Vagina (tissue), 2 donors: ENCODE measurements at regions not wholly inside any gene's neighbourhood (a gene's known extent, or its start where the extent isn't known, plus 50 kb on each side); places are given as distances from the start of the nearest gene placed in this dataset.

Source experiments
- DNase-seq, 2 donors: peaks; one replicate each; pipeline ENCODE4 v3.0.0-alpha.2; 2017; ENCODE audit errors: extremely low spot score in 2 of 2
- H3K27ac ChIP-seq: fragments of 200-600 bp; sonication (generic); one replicate; pipeline ENCODE4 v1.5.1; 2019
- H3K27me3 ChIP-seq: fragments of 200-600 bp; sonication (generic); one replicate; pipeline ENCODE4 v1.5.1; 2019
- H3K36me3 ChIP-seq, 2 donors: fragments of 200-600 bp; sonication (generic); one replicate each; pipeline ENCODE4 v1.5.1; 2017 to 2019
- H3K4me1 ChIP-seq: fragments of 200-600 bp; sonication (generic); one replicate; pipeline ENCODE4 v1.5.1; 2019
- H3K4me3 ChIP-seq, 2 donors: fragments of 200-600 bp; sonication (generic); 1 replicate in 1 of 2; 2 replicates in 1 of 2; pipeline ENCODE4 v1.5.1; 2016 to 2019
- H3K9me3 ChIP-seq: fragments of 200-600 bp; sonication (generic); one replicate; pipeline ENCODE4 v1.5.1; 2019
- CTCF ChIP-seq, 3 experiments: fragments of 450-650 bp in 2 of 3; fragments of 200-600 bp in 1 of 3; sonication (generic) in 1 of 3; IDR thresholded peaks; one replicate each; pipeline ENCODE4 v1.5.1; 2017 to 2019; ENCODE audit warnings: antibody characterized with exemption in 3 of 3, mild to moderate bottlenecking in 2 of 3, moderate library complexity in 2 of 3
- POLR2A ChIP-seq, 2 donors: fragments of 450-650 bp; IDR thresholded peaks; one replicate each; pipeline ENCODE4 v1.6.1; 2017; ENCODE audit warnings: antibody characterized with exemption in 2 of 2, mild to moderate bottlenecking in 2 of 2, moderate library complexity in 2 of 2
- POLR2AphosphoS5 ChIP-seq, 2 donors: sonication (generic); formaldehyde crosslinking; IDR thresholded peaks; one replicate each; pipeline ENCODE4 v1.9.0; 2017; ENCODE audit warnings: antibody characterized with exemption in 2 of 2, mild to moderate bottlenecking in 2 of 2, low read depth in 1 of 2; ENCODE audit not compliant: insufficient read depth in 1 of 2
- intact Hi-C: fragments of 100-400 bp; cut with DNase I; formaldehyde crosslinking; loops from one replicate; pipeline ENCODE4 v1.15.1; 2023

- H3K36me3 ChIP-seq: no peaks in the 10 kb centered on the region
- H3K9me3 ChIP-seq: no peaks in the 10 kb centered on the region
- no peaks in the 10 kb centered on the region for H3K4me1 ChIP-seq
- H3K27me3 ChIP-seq: no peaks in the 10 kb centered on the region
- intact Hi-C loops: no loop called here
- no peak overlapping the region for H3K4me3 ChIP-seq
- no peak overlapping the region for H3K27ac ChIP-seq
- no peak for DNase-seq
- TF ChIP-seq POLR2AphosphoS5 (IDR thresholded peaks at IDR 0.05; ENCODE audit: insufficient read depth in 1 of 2, low read depth in 1 of 2) (no peak), POLR2A (IDR thresholded peaks at IDR 0.05) (no peak), CTCF (IDR thresholded peaks at IDR 0.05) (no peak)
Measured at GRCh38 chr4:43993196-43993902, 455.3 kb downstream of the KCTD8 start.

GRCh38 chr4:43999669-44000068 lies 448.9 kb downstream of the KCTD8 start:
- Histone ChIP-seq H3K36me3 (no peaks in the 10 kb centered on the region), H3K27ac (no peak overlapping the region), H3K9me3 (no peaks in the 10 kb centered on the region), H3K4me1 (no peaks in the 10 kb centered on the region), H3K27me3 (no peaks in the 10 kb centered on the region), H3K4me3 (no peak overlapping the region)
- DNase-seq: no peak
- TF ChIP-seq CTCF (IDR thresholded peaks at IDR 0.05): no peak
- TF ChIP-seq POLR2A (IDR thresholded peaks at IDR 0.05): no peak
- TF ChIP-seq POLR2AphosphoS5 (IDR thresholded peaks at IDR 0.05; ENCODE audit: insufficient read depth in 1 of 2, low read depth in 1 of 2): no peak
- intact Hi-C loops: no loop called here

GRCh38 chr4:44002368-44002767 lies 446.2 kb downstream of the KCTD8 start:
- H3K4me3 ChIP-seq: no peak overlapping the region
- TF ChIP-seq CTCF (IDR thresholded peaks at IDR 0.05) (no peak), POLR2A (IDR thresholded peaks at IDR 0.05) (no peak), POLR2AphosphoS5 (IDR thresholded peaks at IDR 0.05; ENCODE audit: insufficient read depth in 1 of 2, low read depth in 1 of 2) (no peak)

GRCh38 chr4:44016570-44017421 lies 431.8 kb downstream of the KCTD8 start:
- TF ChIP-seq CTCF (IDR thresholded peaks at IDR 0.05) (no peak), POLR2AphosphoS5 (IDR thresholded peaks at IDR 0.05; ENCODE audit: insufficient read depth in 1 of 2, low read depth in 1 of 2) (no peak), POLR2A (IDR thresholded peaks at IDR 0.05) (no peak)
- Histone ChIP-seq H3K36me3 (no peaks in the 10 kb centered on the region), H3K4me3 (no peak overlapping the region), H3K9me3 (no peaks in the 10 kb centered on the region), H3K27me3 (no peaks in the 10 kb centered on the region), H3K4me1 (no peaks in the 10 kb centered on the region), H3K27ac (no peak overlapping the region)
- intact Hi-C loops: no loop called here
- DNase-seq: no peak

More at GRCh38 chr4:44002368-44002767, 446.2 kb downstream of the KCTD8 start:
- no peak overlapping the region for H3K27ac ChIP-seq
- H3K4me1 ChIP-seq: no peaks in the 10 kb centered on the region
- H3K9me3 ChIP-seq: no peaks in the 10 kb centered on the region
- H3K36me3 ChIP-seq: no peaks in the 10 kb centered on the region
- DNase-seq: no peak
- H3K27me3 ChIP-seq: no peaks in the 10 kb centered on the region
- intact Hi-C loops: no loop called here

GRCh38 chr4:44017422-44017739 lies 431.2 kb downstream of the KCTD8 start:
- H3K4me1 ChIP-seq: no peaks in the 10 kb centered on the region
- intact Hi-C loops: no loop called here
- H3K27me3 ChIP-seq: no peaks in the 10 kb centered on the region
- no peak overlapping the region for H3K27ac ChIP-seq
- TF ChIP-seq POLR2A (IDR thresholded peaks at IDR 0.05) (no peak), CTCF (IDR thresholded peaks at IDR 0.05) (no peak), POLR2AphosphoS5 (IDR thresholded peaks at IDR 0.05; ENCODE audit: insufficient read depth in 1 of 2, low read depth in 1 of 2) (no peak)
- no peak overlapping the region for H3K4me3 ChIP-seq
- H3K36me3 ChIP-seq: no peaks in the 10 kb centered on the region
- DNase-seq: no peak
- no peaks in the 10 kb centered on the region for H3K9me3 ChIP-seq
